ENCODE measurements at regions not wholly inside any gene's neighbourhood (a gene's known extent, or its start where the extent isn't known, plus 50 kb on each side); places are given as distances from the start of the nearest gene placed in this dataset.

DNA sequence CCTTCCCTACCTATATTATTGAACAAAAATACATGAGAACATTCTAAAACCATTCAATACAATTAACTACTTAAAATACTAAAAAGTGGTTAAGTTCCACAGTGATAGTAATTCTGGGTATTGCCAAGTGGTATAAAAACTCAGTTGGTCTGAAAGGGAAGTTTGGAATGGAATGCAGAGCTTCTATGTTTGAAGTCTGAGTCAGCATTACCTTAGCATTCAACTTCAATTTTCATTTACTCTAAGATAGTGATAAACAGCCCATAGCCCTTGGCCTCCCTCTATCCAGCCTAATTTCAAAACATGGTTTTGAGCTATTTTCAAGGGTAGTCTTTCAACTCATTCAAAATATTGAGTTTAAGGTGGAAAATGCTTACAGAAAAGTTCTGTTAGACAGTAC, 140.4 kb upstream of the ASCC3 start (continued):
- TF ChIP-seq, protein P1, sequence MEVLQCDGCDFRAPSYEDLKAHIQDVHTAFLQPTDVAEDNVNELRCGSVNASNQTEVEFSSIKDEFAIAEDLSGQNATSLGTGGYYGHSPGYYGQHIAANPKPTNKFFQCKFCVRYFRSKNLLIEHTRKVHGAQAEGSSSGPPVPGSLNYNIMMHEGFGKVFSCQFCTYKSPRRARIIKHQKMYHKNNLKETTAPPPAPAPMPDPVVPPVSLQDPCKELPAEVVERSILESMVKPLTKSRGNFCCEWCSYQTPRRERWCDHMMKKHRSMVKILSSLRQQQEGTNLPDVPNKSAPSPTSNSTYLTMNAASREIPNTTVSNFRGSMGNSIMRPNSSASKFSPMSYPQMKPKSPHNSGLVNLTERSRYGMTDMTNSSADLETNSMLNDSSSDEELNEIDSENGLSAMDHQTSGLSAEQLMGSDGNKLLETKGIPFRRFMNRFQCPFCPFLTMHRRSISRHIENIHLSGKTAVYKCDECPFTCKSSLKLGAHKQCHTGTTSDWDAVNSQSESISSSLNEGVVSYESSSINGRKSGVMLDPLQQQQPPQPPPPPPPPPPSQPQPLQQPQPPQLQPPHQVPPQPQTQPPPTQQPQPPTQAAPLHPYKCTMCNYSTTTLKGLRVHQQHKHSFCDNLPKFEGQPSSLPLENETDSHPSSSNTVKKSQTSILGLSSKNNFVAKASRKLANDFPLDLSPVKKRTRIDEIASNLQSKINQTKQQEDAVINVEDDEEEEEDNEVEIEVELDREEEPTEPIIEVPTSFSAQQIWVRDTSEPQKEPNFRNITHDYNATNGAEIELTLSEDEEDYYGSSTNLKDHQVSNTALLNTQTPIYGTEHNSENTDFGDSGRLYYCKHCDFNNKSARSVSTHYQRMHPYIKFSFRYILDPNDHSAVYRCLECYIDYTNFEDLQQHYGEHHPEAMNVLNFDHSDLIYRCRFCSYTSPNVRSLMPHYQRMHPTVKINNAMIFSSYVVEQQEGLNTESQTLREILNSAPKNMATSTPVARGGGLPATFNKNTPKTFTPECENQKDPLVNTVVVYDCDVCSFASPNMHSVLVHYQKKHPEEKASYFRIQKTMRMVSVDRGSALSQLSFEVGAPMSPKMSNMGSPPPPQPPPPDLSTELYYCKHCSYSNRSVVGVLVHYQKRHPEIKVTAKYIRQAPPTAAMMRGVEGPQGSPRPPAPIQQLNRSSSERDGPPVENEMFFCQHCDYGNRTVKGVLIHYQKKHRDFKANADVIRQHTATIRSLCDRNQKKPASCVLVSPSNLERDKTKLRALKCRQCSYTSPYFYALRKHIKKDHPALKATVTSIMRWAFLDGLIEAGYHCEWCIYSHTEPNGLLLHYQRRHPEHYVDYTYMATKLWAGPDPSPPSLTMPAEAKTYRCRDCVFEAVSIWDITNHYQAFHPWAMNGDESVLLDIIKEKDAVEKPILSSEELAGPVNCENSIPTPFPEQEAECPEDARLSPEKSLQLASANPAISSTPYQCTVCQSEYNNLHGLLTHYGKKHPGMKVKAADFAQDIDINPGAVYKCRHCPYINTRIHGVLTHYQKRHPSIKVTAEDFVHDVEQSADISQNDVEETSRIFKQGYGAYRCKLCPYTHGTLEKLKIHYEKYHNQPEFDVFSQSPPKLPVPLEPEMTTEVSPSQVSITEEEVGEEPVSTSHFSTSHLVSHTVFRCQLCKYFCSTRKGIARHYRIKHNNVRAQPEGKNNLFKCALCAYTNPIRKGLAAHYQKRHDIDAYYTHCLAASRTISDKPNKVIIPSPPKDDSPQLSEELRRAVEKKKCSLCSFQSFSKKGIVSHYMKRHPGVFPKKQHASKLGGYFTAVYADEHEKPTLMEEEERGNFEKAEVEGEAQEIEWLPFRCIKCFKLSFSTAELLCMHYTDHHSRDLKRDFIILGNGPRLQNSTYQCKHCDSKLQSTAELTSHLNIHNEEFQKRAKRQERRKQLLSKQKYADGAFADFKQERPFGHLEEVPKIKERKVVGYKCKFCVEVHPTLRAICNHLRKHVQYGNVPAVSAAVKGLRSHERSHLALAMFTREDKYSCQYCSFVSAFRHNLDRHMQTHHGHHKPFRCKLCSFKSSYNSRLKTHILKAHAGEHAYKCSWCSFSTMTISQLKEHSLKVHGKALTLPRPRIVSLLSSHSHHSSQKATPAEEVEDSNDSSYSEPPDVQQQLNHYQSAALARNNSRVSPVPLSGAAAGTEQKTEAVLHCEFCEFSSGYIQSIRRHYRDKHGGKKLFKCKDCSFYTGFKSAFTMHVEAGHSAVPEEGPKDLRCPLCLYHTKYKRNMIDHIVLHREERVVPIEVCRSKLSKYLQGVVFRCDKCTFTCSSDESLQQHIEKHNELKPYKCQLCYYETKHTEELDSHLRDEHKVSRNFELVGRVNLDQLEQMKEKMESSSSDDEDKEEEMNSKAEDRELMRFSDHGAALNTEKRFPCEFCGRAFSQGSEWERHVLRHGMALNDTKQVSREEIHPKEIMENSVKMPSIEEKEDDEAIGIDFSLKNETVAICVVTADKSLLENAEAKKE (CRISPR knock-in tag; IDR thresholded peaks at IDR 0.05) = no peak

DNA sequence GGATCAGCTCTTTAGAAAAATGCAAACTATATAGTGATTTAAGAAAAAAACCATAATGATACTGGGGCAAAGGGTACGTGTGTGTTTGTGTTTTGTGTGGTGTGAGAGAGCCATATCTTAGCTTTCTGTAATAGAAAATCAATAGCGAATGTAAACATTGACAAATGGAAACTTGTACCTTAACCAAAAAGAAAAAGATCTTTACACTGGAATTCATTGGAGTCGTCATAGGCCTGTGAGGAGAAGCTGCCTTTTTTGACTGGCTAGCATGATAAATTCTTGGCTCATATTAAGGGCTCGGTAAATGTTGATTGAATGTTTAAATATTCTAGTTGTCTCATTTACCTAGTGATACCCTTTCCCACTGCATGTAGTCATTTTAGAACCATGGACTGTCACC, 161.8 kb upstream of the ASCC3 start:
- peaks cover 1% of the 10 kb centered on the region for H3K27me3 Mint-ChIP-seq (ENCODE audit: insufficient read depth, low read depth, poor library complexity)
- no peak overlapping the region for H3K4me3 Mint-ChIP-seq
- DNase-seq (ENCODE audit: low spot score) (no peak), ATAC-seq (no peak)
- H3K4me1 Mint-ChIP-seq = no peaks in the 10 kb centered on the region
- no peaks in the 10 kb centered on the region for H3F3A ChIP-seq (replicated peaks; ENCODE audit: low read depth)
- H3K27ac ChIP-seq (ENCODE audit: low read depth) = no peak overlapping the region
- peaks cover 2% of the 10 kb centered on the region; the same call in 1 of the 3 replicates for H3K9me3 Mint-ChIP-seq
- no peak overlapping the region for H3K27ac Mint-ChIP-seq
- no peak overlapping the region for H3K4me3 ChIP-seq
- no peaks in the 10 kb centered on the region for H4K20me1 ChIP-seq (replicated peaks; ENCODE audit: insufficient read depth)
- no peaks in the 10 kb centered on the region for H3K4me1 ChIP-seq (ENCODE audit: insufficient read depth)
- no peaks in the 10 kb centered on the region for H3K79me2 ChIP-seq (replicated peaks; ENCODE audit: insufficient read depth)
- H2AFZ ChIP-seq = no peak overlapping the region
- H3K36me3 Mint-ChIP-seq (ENCODE audit: low read depth) = no peaks in the 10 kb centered on the region
- H3K4me2 ChIP-seq = no peak overlapping the region
- H3K36me3 ChIP-seq (ENCODE audit: insufficient read depth) = no peaks in the 10 kb centered on the region
- H3K27me3 ChIP-seq (ENCODE audit: insufficient read depth) = no peaks in the 10 kb centered on the region
- no peaks in the 10 kb centered on the region for H3K9me2 ChIP-seq (ENCODE audit: insufficient read depth)
- TF ChIP-seq CTCF (conservative IDR thresholded peaks at IDR 0.05; ENCODE audit: low read depth in 2 of 2) (no peak), ETS1 (IDR thresholded peaks at IDR 0.05) (no peak), NANOG (IDR thresholded peaks at IDR 0.05; ENCODE audit: borderline replicate concordance) (no peak), EZH2phosphoT487 (IDR thresholded peaks at IDR 0.05; ENCODE audit: unreplicated experiment) (no peak), ZNF114 (CRISPR knock-in tag; IDR thresholded peaks at IDR 0.05) (no peak), EZH2 (IDR thresholded peaks at IDR 0.05; ENCODE audit: low read depth, unreplicated experiment) (no peak)
- TF ChIP-seq, protein P1 (CRISPR knock-in tag; IDR thresholded peaks at IDR 0.05) = no peak
